B cell (primary cell): ENCODE measurements at regions not wholly inside any gene's neighbourhood (a gene's known extent, or its start where the extent isn't known, plus 50 kb on each side); places are given as distances from the start of the nearest gene placed in this dataset.

Source experiments
- ATAC-seq: fragments of 200-7000 bp; cut with Tn5 transposase; one replicate; pipeline ENCODE4 v1.10.0; 2021; ENCODE audit warnings: low read depth, mild to moderate bottlenecking, moderate number of reproducible peaks, moderate library complexity
- CTCF ChIA-PET: fragments of 350-600 bp; sonication (Branson Sonifier 250); formaldehyde crosslinking; loops from one replicate; lab custom pipeline; 2021; ENCODE audit warnings: antibody characterized with exemption, inconsistent platforms; lab: Charles Lee
- POLR2A ChIA-PET: fragments of 350-600 bp; sonication (Branson Sonifier 250); formaldehyde crosslinking; loops from one replicate; lab custom pipeline; 2021; ENCODE audit warnings: antibody characterized with exemption; lab: Charles Lee
- DNase-seq: peaks from one replicate; pipeline ENCODE4 v3.0.0; 2013
- H2AFZ ChIP-seq: 2 replicates; pipeline ENCODE4 v1.6.1; 2012; ENCODE audit warnings: mild to moderate bottlenecking, low read depth, low read length; ENCODE audit not compliant: insufficient read depth, poor library complexity, severe bottlenecking
- H3K27ac ChIP-seq, 2 donors: 1 replicate in 1 of 2; 2 replicates in 1 of 2; pipeline ENCODE4 v1.5.1; 2012 to 2013; ENCODE audit warnings: low read length in 2 of 2, mild to moderate bottlenecking in 2 of 2, moderate library complexity in 1 of 2
- H3K27me3 ChIP-seq, 4 experiments: fragments of 200-600 bp in 1 of 4; sonication (generic) in 1 of 4; replicated peaks in 1 of 4; 1 replicate in 2 of 4; 2 replicates in 2 of 4; pipeline versions ENCODE4 v1.6.1 to v1.7.0; 2013 to 2016; ENCODE audit warnings: low read length in 3 of 4, mild to moderate bottlenecking in 2 of 4, mixed read lengths in 1 of 4, moderate library complexity in 1 of 4; ENCODE audit not compliant: insufficient read depth in 4 of 4, control insufficient read depth in 3 of 4; ENCODE audit errors: control extremely low read depth in 1 of 4
- H3K36me3 ChIP-seq, 2 experiments: replicated peaks in 1 of 2; 1 replicate in 1 of 2; 2 replicates in 1 of 2; pipeline versions ENCODE4 v1.6.1 to v1.7.1; 2013; ENCODE audit warnings: low read length in 1 of 2; ENCODE audit not compliant: insufficient read depth in 2 of 2, control insufficient read depth in 1 of 2; ENCODE audit errors: control extremely low read depth in 1 of 2, extremely low read depth in 1 of 2
- H3K4me1 ChIP-seq, 2 donors: fragments of 200-600 bp in 1 of 2; sonication (generic) in 1 of 2; 1 replicate in 1 of 2; 2 replicates in 1 of 2; pipeline versions ENCODE4 v1.5.1 to v1.6.1; 2013 to 2017; ENCODE audit warnings: low read length in 2 of 2; ENCODE audit not compliant: control insufficient read depth in 2 of 2, insufficient read depth in 2 of 2
- H3K4me2 ChIP-seq: replicated peaks from 2 replicates; pipeline ENCODE3; 2012; ENCODE audit warnings: mild to moderate bottlenecking, low read depth, low read length; ENCODE audit not compliant: poor library complexity, severe bottlenecking
- H3K4me3 ChIP-seq, 5 experiments: fragments of 200-600 bp in 1 of 5; sonication (generic) in 1 of 5; 1 replicate in 3 of 5; 2 replicates in 2 of 5; pipeline versions ENCODE4 v1.5.1 to v1.7.0; 2011 to 2016; ENCODE audit warnings: low read length in 4 of 5, mild to moderate bottlenecking in 4 of 5, low read depth in 2 of 5, control low read depth in 1 of 5, moderate library complexity in 1 of 5; ENCODE audit not compliant: insufficient read depth in 1 of 5; ENCODE audit errors: control extremely low read depth in 1 of 5, extremely low read depth in 1 of 5
- H3K79me2 ChIP-seq: fragments of 200-600 bp; sonication (generic); one replicate; pipeline ENCODE4 v1.6.0; 2016; ENCODE audit warnings: low read length; ENCODE audit not compliant: control insufficient read depth, insufficient read depth
- H3K9ac ChIP-seq: fragments of 200-600 bp; sonication (generic); 2 replicates; pipeline ENCODE4 v1.6.1; 2017; ENCODE audit warnings: mild to moderate bottlenecking, low read length, moderate library complexity
- H3K9me3 ChIP-seq, 3 donors: one replicate each; pipeline versions ENCODE4 v1.6.1 to v1.7.1; 2013; ENCODE audit warnings: low read length in 2 of 3; ENCODE audit not compliant: control insufficient read depth in 2 of 3, insufficient read depth in 1 of 3; ENCODE audit errors: control extremely low read depth in 1 of 3
- H4K20me1 ChIP-seq: 2 replicates; pipeline ENCODE4 v1.6.0; 2012; ENCODE audit warnings: mild to moderate bottlenecking, low read length; ENCODE audit not compliant: insufficient read depth, control insufficient read depth, poor library complexity, severe bottlenecking
- H3K27ac Mint-ChIP-seq: one replicate; pipeline ENCODE4 v1.8.0; 2021; ENCODE audit warnings: mixed read lengths
- H3K27me3 Mint-ChIP-seq: one replicate; pipeline ENCODE4 v1.8.0; 2021; ENCODE audit warnings: mixed read lengths
- H3K4me1 Mint-ChIP-seq: one replicate; pipeline ENCODE4 v1.8.0; 2021; ENCODE audit warnings: mixed read lengths
- H3K4me3 Mint-ChIP-seq: one replicate; pipeline ENCODE4 v1.8.0; 2021; ENCODE audit warnings: mixed read lengths
- H3K9me3 Mint-ChIP-seq: one replicate; pipeline ENCODE4 v1.8.0; 2022; ENCODE audit warnings: mixed read lengths; ENCODE audit not compliant: insufficient read depth
- CTCF ChIP-seq: fragments of 200-600 bp; IDR thresholded peaks from one replicate; pipeline ENCODE4 v1.8.0; 2022; ENCODE audit warnings: antibody characterized with exemption, mild to moderate bottlenecking
- EZH2 ChIP-seq: IDR thresholded peaks from 2 replicates; pipeline ENCODE4 v1.6.1; 2012; ENCODE audit warnings: borderline replicate concordance, low read depth, mild to moderate bottlenecking, moderate library complexity, low read length; ENCODE audit not compliant: insufficient read depth, poor library complexity, severe bottlenecking
- WGBS: methylation state at CpG from one replicate; pipeline ENCODE4 v1.1.5; 2013; ENCODE audit warnings: missing lambda C conversion rate; ENCODE audit not compliant: insufficient coverage; 5-methylcytosine and 5-hydroxymethylcytosine counted together
- intact Hi-C: fragments of 100-400 bp; cut with micrococcal nuclease; formaldehyde crosslinking; loops from one replicate; pipeline ENCODE4 v1.10.0; 2022

- Mint-ChIP-seq H3K27me3 (no peaks in the 10 kb centered on the region), H3K9me3 (peaks cover 16% of the 10 kb centered on the region), H3K4me3 (no peak overlapping the region), H3K27ac (no peak overlapping the region), H3K4me1 (peaks cover 18% of the 10 kb centered on the region)
- Histone ChIP-seq H4K20me1 (no peaks in the 10 kb centered on the region), H3K36me3 (no peaks in the 10 kb centered on the region), H3K79me2 (no peaks in the 10 kb centered on the region), H3K4me2 (no peak overlapping the region), H3K4me3 (no peak overlapping the region), H3K27ac (no peak overlapping the region), H3K9ac (no peak overlapping the region), H3K4me1 (peaks cover 11 to 12% of the 10 kb centered on the region in 2 donors), H3K9me3 (peaks cover 0 to 13% (median 5%) of the 10 kb centered on the region in 3 donors), H2AFZ (no peak overlapping the region), H3K27me3 (no peaks in the 10 kb centered on the region)
- ATAC-seq (no peak), DNase-seq (no peak)
- CTCF ChIA-PET: no interaction called here
- POLR2A ChIA-PET: no interaction called here
- intact Hi-C loops: no loop called here
- 100% methylated on average over 1 of the region's 2 CpGs for WGBS
- TF ChIP-seq CTCF (no peak), EZH2 (no peak)
Observed at GRCh38 chr2:171244970-171245782, 84.5 kb upstream of the TLK1 start.

GRCh38 chr2:171244466-171244969 is 83.8 kb upstream of the TLK1 start:
- Mint-ChIP-seq H3K27me3 (no peaks in the 10 kb centered on the region), H3K4me1 (peaks cover 18% of the 10 kb centered on the region), H3K27ac (no peak overlapping the region), H3K4me3 (no peak overlapping the region), H3K9me3 (peaks cover 16% of the 10 kb centered on the region)
- H3K4me1 ChIP-seq: peaks cover 11 to 12% of the 10 kb centered on the region in 2 donors
- CTCF ChIA-PET: interaction anchor here (1.0 to 1.3 kb wide), 2 partner anchors 10 to 17 kb away, joined by 3 read pairs; no protein-coding TSS in a partner anchor
- H3K27ac ChIP-seq: no peak overlapping the region
- no peak for TF ChIP-seq EZH2
- TF ChIP-seq CTCF: no peak
- no peak overlapping the region for H2AFZ ChIP-seq
- intact Hi-C loops: no loop called here
- WGBS: 100% methylated on average over 1 of the region's 1 CpG
- H3K4me3 ChIP-seq: no peak overlapping the region
- H3K79me2 ChIP-seq: no peaks in the 10 kb centered on the region
- H3K4me2 ChIP-seq: no peak overlapping the region
- no peak overlapping the region for H3K9ac ChIP-seq
- H3K9me3 ChIP-seq: peaks cover 0 to 13% (median 5%) of the 10 kb centered on the region in 3 donors
- H3K27me3 ChIP-seq: no peaks in the 10 kb centered on the region
- no peaks in the 10 kb centered on the region for H4K20me1 ChIP-seq
- no peaks in the 10 kb centered on the region for H3K36me3 ChIP-seq
- DNase-seq (no peak), ATAC-seq (no peak)
- POLR2A ChIA-PET: no interaction called here
